ENCODE measurements at regions not wholly inside any gene's neighbourhood (a gene's known extent, or its start where the extent isn't known, plus 50 kb on each side); places are given as distances from the start of the nearest gene placed in this dataset.

DNA sequence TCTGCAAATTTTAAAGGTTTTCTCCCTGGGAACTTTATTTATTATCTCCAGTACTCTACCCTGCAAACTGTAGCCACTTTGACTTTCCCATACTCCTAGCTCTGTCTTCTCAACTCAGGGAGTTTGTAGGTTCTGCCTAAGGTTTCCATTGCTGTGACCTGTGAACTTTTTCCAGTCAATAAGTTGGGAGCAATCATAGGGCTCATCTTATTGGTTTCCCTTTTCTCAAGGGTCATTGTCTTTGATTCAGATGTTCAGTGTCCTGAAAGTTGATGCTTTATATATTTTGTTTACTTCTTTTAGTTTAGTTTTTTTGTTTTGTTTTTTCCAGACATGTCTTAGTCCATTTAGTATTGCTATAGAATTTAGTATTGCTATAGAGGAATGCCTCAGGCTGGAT lies 85.3 kb upstream of the NUDT6 start:
- TF ChIP-seq, protein P1, sequence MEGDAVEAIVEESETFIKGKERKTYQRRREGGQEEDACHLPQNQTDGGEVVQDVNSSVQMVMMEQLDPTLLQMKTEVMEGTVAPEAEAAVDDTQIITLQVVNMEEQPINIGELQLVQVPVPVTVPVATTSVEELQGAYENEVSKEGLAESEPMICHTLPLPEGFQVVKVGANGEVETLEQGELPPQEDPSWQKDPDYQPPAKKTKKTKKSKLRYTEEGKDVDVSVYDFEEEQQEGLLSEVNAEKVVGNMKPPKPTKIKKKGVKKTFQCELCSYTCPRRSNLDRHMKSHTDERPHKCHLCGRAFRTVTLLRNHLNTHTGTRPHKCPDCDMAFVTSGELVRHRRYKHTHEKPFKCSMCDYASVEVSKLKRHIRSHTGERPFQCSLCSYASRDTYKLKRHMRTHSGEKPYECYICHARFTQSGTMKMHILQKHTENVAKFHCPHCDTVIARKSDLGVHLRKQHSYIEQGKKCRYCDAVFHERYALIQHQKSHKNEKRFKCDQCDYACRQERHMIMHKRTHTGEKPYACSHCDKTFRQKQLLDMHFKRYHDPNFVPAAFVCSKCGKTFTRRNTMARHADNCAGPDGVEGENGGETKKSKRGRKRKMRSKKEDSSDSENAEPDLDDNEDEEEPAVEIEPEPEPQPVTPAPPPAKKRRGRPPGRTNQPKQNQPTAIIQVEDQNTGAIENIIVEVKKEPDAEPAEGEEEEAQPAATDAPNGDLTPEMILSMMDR (conservative IDR thresholded peaks at IDR 0.05; ENCODE audit: low read depth, low read length) = no peak
- TF ChIP-seq EZH2 (IDR thresholded peaks at IDR 0.05; ENCODE audit: borderline replicate concordance, low read depth, low read length, poor library complexity, severe bottlenecking) = no peak

Data from A673 (cell line).